Esophagus squamous epithelium (tissue), 5 donors: ENCODE measurements at regions not wholly inside any gene's neighbourhood (a gene's known extent, or its start where the extent isn't known, plus 50 kb on each side); places are given as distances from the start of the nearest gene placed in this dataset.

ENCODE experiments used
- DNase-seq: peaks from one replicate; lab custom pipeline; 2025; lab: John Stamatoyannopoulos, UW
- H3K27ac ChIP-seq, 4 donors: fragments of 200-600 bp; sonication (generic); one replicate each; pipeline ENCODE4 v1.5.1; 2016 to 2019; ENCODE audit warnings: mild to moderate bottlenecking in 1 of 4
- H3K27me3 ChIP-seq, 4 donors: fragments of 200-600 bp; sonication (generic); 1 replicate in 3 of 4; 2 replicates in 1 of 4; pipeline versions ENCODE4 v1.5.1 to v1.6.0; 2017 to 2021; ENCODE audit warnings: antibody characterized with exemption in 1 of 4
- H3K36me3 ChIP-seq, 3 donors: fragments of 200-600 bp; sonication (generic); one replicate each; pipeline ENCODE4 v1.5.1; 2016 to 2019
- H3K4me1 ChIP-seq, 3 donors: fragments of 200-600 bp; sonication (generic); one replicate each; pipeline ENCODE4 v1.5.1; 2017 to 2019
- H3K4me3 ChIP-seq, 4 donors: fragments of 200-600 bp; sonication (generic); 1 replicate in 3 of 4; 2 replicates in 1 of 4; pipeline ENCODE4 v1.5.1; 2016 to 2019; ENCODE audit warnings: mild to moderate bottlenecking in 2 of 4, moderate library complexity in 1 of 4
- H3K9me3 ChIP-seq, 3 donors: fragments of 200-600 bp; sonication (generic); one replicate each; pipeline ENCODE4 v1.5.1; 2016 to 2019
- CTCF ChIP-seq, 6 experiments: fragments of 450-650 bp in 4 of 6; fragments of 200-600 bp in 2 of 6; sonication (generic) in 2 of 6; IDR thresholded peaks; one replicate each; pipeline ENCODE4 v1.5.1; 2016 to 2019; ENCODE audit warnings: antibody characterized with exemption in 6 of 6, mild to moderate bottlenecking in 4 of 6, moderate library complexity in 4 of 6
- POLR2A ChIP-seq, 4 donors: fragments of 450-650 bp; IDR thresholded peaks; one replicate each; pipeline ENCODE4 v1.6.1; 2017; ENCODE audit warnings: antibody characterized with exemption in 4 of 4, mild to moderate bottlenecking in 4 of 4, moderate library complexity in 3 of 4
- WGBS, 2 donors: methylation state at CpG; one replicate each; pipeline ENCODE4 v1.1.5; 2018; 5-methylcytosine and 5-hydroxymethylcytosine counted together
- intact Hi-C: fragments of 100-400 bp; cut with DNase I; formaldehyde crosslinking; loops from one replicate; pipeline ENCODE4 v1.15.0; 2022
- donor health status: DM: yes; HTN: yes; CAD: no.

- Histone ChIP-seq H3K27me3 (no peaks in the 10 kb centered on the region), H3K9me3 (no peaks in the 10 kb centered on the region), H3K36me3 (no peaks in the 10 kb centered on the region), H3K4me1 (no peaks in the 10 kb centered on the region), H3K4me3 (no peak overlapping the region), H3K27ac (no peak overlapping the region)
- intact Hi-C loops: no loop called here
- WGBS, 2 donors: 84 to 89% methylated on average over 2 of the region's 2 CpGs
- no peak for TF ChIP-seq POLR2A (IDR thresholded peaks at IDR 0.05)
- no peak for TF ChIP-seq CTCF (IDR thresholded peaks at IDR 0.05)
- DNase-seq: no peak
Measured at GRCh38 chr4:173707658-173708419, 177.8 kb upstream of the HAND2 start.

DNA sequence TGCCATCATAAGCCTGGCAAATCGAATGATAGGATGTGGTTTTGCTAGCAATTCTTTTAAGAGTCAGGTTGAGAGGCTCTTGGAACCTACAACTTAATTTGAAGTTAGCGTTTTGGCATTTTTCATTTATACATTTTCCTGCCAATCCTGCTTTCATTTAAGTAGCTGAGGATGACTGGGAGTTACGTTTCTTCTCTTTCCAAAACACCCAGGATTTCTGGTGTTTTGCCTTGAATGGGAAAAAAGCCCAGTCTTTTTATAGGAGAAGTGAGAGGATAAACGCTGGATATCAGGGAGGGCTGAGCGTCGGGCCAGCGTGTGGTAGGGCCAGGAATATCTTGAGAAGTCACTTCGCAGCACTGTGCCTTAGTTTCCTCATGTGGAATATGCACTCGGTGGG lies 174.2 kb upstream of the HAND2 start:
- H3K9me3 ChIP-seq: no peaks in the 10 kb centered on the region
- WGBS, 2 donors: 68 to 73% methylated on average over 8 to 9 of the region's 9 CpGs

GRCh38 chr4:173703021-173703420 lies 173.0 kb upstream of the HAND2 start:
- intact Hi-C loops: no loop called here

More for the DNA sequence above, 174.2 kb upstream of the HAND2 start:
- no peak for DNase-seq
- H3K27ac ChIP-seq: no peak overlapping the region
- no peaks in the 10 kb centered on the region for H3K4me1 ChIP-seq
- intact Hi-C loops: no loop called here
- TF ChIP-seq CTCF (IDR thresholded peaks at IDR 0.05): no peak
- no peak for TF ChIP-seq POLR2A (IDR thresholded peaks at IDR 0.05)
- H3K4me3 ChIP-seq: no peak overlapping the region
- no peaks in the 10 kb centered on the region for H3K36me3 ChIP-seq
- no peaks in the 10 kb centered on the region for H3K27me3 ChIP-seq

DNA sequence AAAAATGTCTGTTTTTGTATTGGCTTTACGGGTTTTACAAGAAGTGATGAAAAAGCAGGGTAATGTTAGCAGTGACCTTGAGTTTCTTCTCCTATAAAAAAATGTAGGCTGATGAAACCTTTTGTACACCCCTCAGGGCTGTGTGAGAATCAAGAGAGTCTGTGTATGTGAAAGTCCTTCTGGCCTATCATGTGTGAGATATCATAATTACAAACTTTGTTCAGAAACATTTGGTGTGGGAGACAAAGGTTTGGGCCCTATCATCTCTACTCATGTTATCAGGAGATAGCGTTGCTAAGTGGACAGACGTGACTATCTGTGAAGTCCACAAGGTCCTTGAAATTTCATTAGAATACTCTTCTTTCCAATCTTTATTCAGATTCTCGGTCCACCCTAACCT lies 170.6 kb upstream of the HAND2 start:
- H3K27me3 ChIP-seq: no peaks in the 10 kb centered on the region
- no peaks in the 10 kb centered on the region for H3K36me3 ChIP-seq
- no peak for TF ChIP-seq CTCF (IDR thresholded peaks at IDR 0.05)
- intact Hi-C loops: no loop called here
- no peak overlapping the region for H3K27ac ChIP-seq
- 73 to 81% methylated on average over 4 of the region's 4 CpGs for WGBS, 2 donors
- H3K9me3 ChIP-seq: no peaks in the 10 kb centered on the region
- no peaks in the 10 kb centered on the region for H3K4me1 ChIP-seq
- H3K4me3 ChIP-seq: no peak overlapping the region
- DNase-seq: no peak

More at GRCh38 chr4:173703021-173703420, 173.0 kb upstream of the HAND2 start:
- TF ChIP-seq POLR2A (IDR thresholded peaks at IDR 0.05) (no peak), CTCF (IDR thresholded peaks at IDR 0.05) (no peak)
- Histone ChIP-seq H3K27me3 (no peaks in the 10 kb centered on the region), H3K9me3 (no peaks in the 10 kb centered on the region), H3K4me3 (no peak overlapping the region), H3K27ac (no peak overlapping the region), H3K4me1 (no peaks in the 10 kb centered on the region), H3K36me3 (no peaks in the 10 kb centered on the region)
- WGBS, 2 donors: 62 to 68% methylated on average over 4 of the region's 4 CpGs
- DNase-seq: no peak

GRCh38 chr4:173699841-173700475 lies 169.9 kb upstream of the HAND2 start:
- Histone ChIP-seq H3K36me3 (no peaks in the 10 kb centered on the region), H3K9me3 (no peaks in the 10 kb centered on the region), H3K27me3 (no peaks in the 10 kb centered on the region), H3K27ac (no peak overlapping the region), H3K4me3 (no peak overlapping the region), H3K4me1 (no peaks in the 10 kb centered on the region)
- DNase-seq: no peak
- intact Hi-C loops: no loop called here
- WGBS, 2 donors: 74 to 83% methylated on average over 2 of the region's 2 CpGs
- TF ChIP-seq CTCF (IDR thresholded peaks at IDR 0.05) (no peak), POLR2A (IDR thresholded peaks at IDR 0.05) (no peak)
